GM18951 (cell line): ENCODE measurements at regions not wholly inside any gene's neighbourhood (a gene's known extent, or its start where the extent isn't known, plus 50 kb on each side); places are given as distances from the start of the nearest gene placed in this dataset.

Source experiments
- POLR2A ChIP-seq: IDR thresholded peaks from 4 replicates; pipeline ENCODE4 v1.6.1; 2011; ENCODE audit warnings: mild to moderate bottlenecking; ENCODE audit not compliant: insufficient read length, insufficient read depth; ENCODE audit errors: extremely low read depth
- in situ Hi-C: fragments of 300-500 bp; cut with MboI; formaldehyde crosslinking; loops from one replicate; pipeline ENCODE4 v1.12.0; 2022; ENCODE audit warnings: low sequenced_read_pairs, mixed read lengths, inconsistent platforms; ENCODE audit not compliant: unreplicated experiment

GRCh38 chr2:129004485-129004884 lies 685.8 kb upstream of the HS6ST1 start:
- in situ Hi-C loops: no loop called here

GRCh38 chr2:129004940-129005490 lies 686.3 kb upstream of the HS6ST1 start:
- no peak for TF ChIP-seq POLR2A
- in situ Hi-C loops: no loop called here

More at GRCh38 chr2:129004485-129004884, 685.8 kb upstream of the HS6ST1 start:
- TF ChIP-seq POLR2A: no peak

GRCh38 chr2:129006135-129006886 lies 687.6 kb upstream of the HS6ST1 start:
- no peak for TF ChIP-seq POLR2A
- in situ Hi-C loops: no loop called here

- no peak for TF ChIP-seq POLR2A
- in situ Hi-C loops: no loop called here
These were observed 688.2 kb upstream of the HS6ST1 start for GRCh38 chr2:129006901-129007300.

GRCh38 chr2:129008055-129008880 lies 689.6 kb upstream of the HS6ST1 start:
- in situ Hi-C loops: no loop called here

GRCh38 chr2:129008881-129009554 lies 690.4 kb upstream of the HS6ST1 start:
- in situ Hi-C loops: no loop called here
- no peak for TF ChIP-seq POLR2A

More at GRCh38 chr2:129008055-129008880, 689.6 kb upstream of the HS6ST1 start:
- no peak for TF ChIP-seq POLR2A

- TF ChIP-seq POLR2A: no peak
- in situ Hi-C loops: no loop called here
These were observed 691.0 kb upstream of the HS6ST1 start for GRCh38 chr2:129009555-129010146.

- in situ Hi-C loops: no loop called here
- no peak for TF ChIP-seq POLR2A
These were observed 691.6 kb upstream of the HS6ST1 start for GRCh38 chr2:129010262-129010661.

GRCh38 chr2:129011466-129012061 lies 692.9 kb upstream of the HS6ST1 start:
- TF ChIP-seq POLR2A: no peak
- in situ Hi-C loops: no loop called here

- no peak for TF ChIP-seq POLR2A
These were observed 695.8 kb upstream of the HS6ST1 start for GRCh38 chr2:129014432-129014831.

GRCh38 chr2:129015397-129016285 lies 697.0 kb upstream of the HS6ST1 start:
- in situ Hi-C loops: no loop called here
- TF ChIP-seq POLR2A: no peak

More at GRCh38 chr2:129014432-129014831, 695.8 kb upstream of the HS6ST1 start:
- in situ Hi-C loops: no loop called here

GRCh38 chr2:129016972-129017371 lies 698.3 kb upstream of the HS6ST1 start:
- no peak for TF ChIP-seq POLR2A
- in situ Hi-C loops: no loop called here

- no peak for TF ChIP-seq POLR2A
- in situ Hi-C loops: no loop called here
These were observed 706.1 kb upstream of the HS6ST1 start for GRCh38 chr2:129024796-129025195.
